Neural progenitor cell (in vitro differentiated cells): ENCODE measurements at regions not wholly inside any gene's neighbourhood (a gene's known extent, or its start where the extent isn't known, plus 50 kb on each side); places are given as distances from the start of the nearest gene placed in this dataset.

Experiments used
- DNase-seq: peaks from one replicate; pipeline ENCODE4 v3.0.0-alpha.2; 2016; ENCODE audit warnings: low spot score
- H2AFZ ChIP-seq: fragments of 200-600 bp; sonication (generic); replicated peaks from 2 replicates; pipeline ENCODE4 v1.6.1; 2016; ENCODE audit warnings: antibody characterized with exemption
- H3F3A ChIP-seq: fragments of 200-600 bp; sonication (generic); 2 replicates; pipeline ENCODE4 v1.6.1; 2016; ENCODE audit warnings: antibody characterized with exemption, low read depth
- H3K27ac ChIP-seq: fragments of 200-600 bp; sonication (generic); 2 replicates; pipeline ENCODE4 v1.5.1; 2016; ENCODE audit warnings: mild to moderate bottlenecking
- H3K27me3 ChIP-seq: fragments of 200-600 bp; sonication (generic); 2 replicates; pipeline ENCODE4 v1.6.1; 2016; ENCODE audit warnings: mild to moderate bottlenecking, moderate library complexity
- H3K36me3 ChIP-seq: fragments of 200-600 bp; sonication (generic); 2 replicates; pipeline ENCODE4 v1.5.1; 2016
- H3K4me1 ChIP-seq: fragments of 200-600 bp; sonication (generic); 2 replicates; pipeline ENCODE4 v1.6.1; 2016; ENCODE audit warnings: mixed run types
- H3K4me2 ChIP-seq: fragments of 200-600 bp; sonication (generic); 2 replicates; pipeline ENCODE4 v1.6.1; 2016
- H3K4me3 ChIP-seq: fragments of 200-600 bp; sonication (generic); 2 replicates; pipeline ENCODE4 v1.5.1; 2016
- H3K79me2 ChIP-seq: fragments of 200-600 bp; sonication (generic); 2 replicates; pipeline ENCODE4 v1.6.1; 2016; ENCODE audit warnings: low read depth
- H3K9ac ChIP-seq: fragments of 200-600 bp; sonication (generic); 2 replicates; pipeline ENCODE4 v1.6.1; 2016
- H3K9me3 ChIP-seq: fragments of 200-600 bp; sonication (generic); 2 replicates; pipeline ENCODE4 v1.5.1; 2016; ENCODE audit warnings: low read depth
- H4K20me1 ChIP-seq: fragments of 200-600 bp; sonication (generic); 2 replicates; pipeline ENCODE4 v1.6.1; 2016; ENCODE audit warnings: low read depth
- H3K27ac Mint-ChIP-seq: 3 replicates; pipeline ENCODE4 v1.8.0; 2021; ENCODE audit warnings: mixed read lengths
- H3K27me3 Mint-ChIP-seq: 2 replicates; pipeline ENCODE4 v1.8.0; 2022; ENCODE audit warnings: low read depth, mild to moderate bottlenecking, inconsistent platforms, moderate library complexity, mixed read lengths; ENCODE audit not compliant: insufficient read depth
- H3K36me3 Mint-ChIP-seq: 3 replicates; pipeline ENCODE4 v1.8.0; 2021; ENCODE audit warnings: mixed read lengths
- H3K4me1 Mint-ChIP-seq: 3 replicates; pipeline ENCODE4 v1.8.0; 2021; ENCODE audit warnings: mixed read lengths
- H3K4me3 Mint-ChIP-seq: 3 replicates; pipeline ENCODE4 v1.8.0; 2021; ENCODE audit warnings: mild to moderate bottlenecking, moderate library complexity, mixed read lengths
- H3K9me3 Mint-ChIP-seq: 3 replicates; pipeline ENCODE4 v1.8.0; 2020; ENCODE audit warnings: mixed read lengths
- CTCF ChIP-seq: fragments of 200-600 bp; sonication (generic); IDR thresholded peaks from 2 replicates; pipeline ENCODE4 v1.5.1; 2017; ENCODE audit warnings: antibody characterized with exemption, mild to moderate bottlenecking
- EZH2 ChIP-seq: fragments of 200-600 bp; sonication (generic); IDR thresholded peaks from 2 replicates; pipeline ENCODE4 v1.6.1; 2017; ENCODE audit warnings: antibody characterized with exemption, mild to moderate bottlenecking, moderate library complexity
- EZH2phosphoT487 ChIP-seq: fragments of 200-600 bp; sonication (generic); IDR thresholded peaks from 2 replicates; pipeline ENCODE4 v1.6.1; 2017; ENCODE audit warnings: antibody characterized with exemption

GRCh38 chr7:13777242-13777641 lies 212.2 kb downstream of the ETV1 start:
- no peak for DNase-seq
- Histone ChIP-seq H3K4me1 (no peaks in the 10 kb centered on the region), H3K9ac (no peak overlapping the region), H3K4me2 (no peak overlapping the region), H3K27me3 (no peaks in the 10 kb centered on the region), H3K9me3 (no peaks in the 10 kb centered on the region), H3K36me3 (no peaks in the 10 kb centered on the region), H3K79me2 (peaks cover 3% of the 10 kb centered on the region), H3F3A (no peaks in the 10 kb centered on the region), H3K4me3 (no peak overlapping the region), H3K27ac (no peak overlapping the region), H2AFZ (no peak overlapping the region), H4K20me1 (no peaks in the 10 kb centered on the region)
- H3K27ac Mint-ChIP-seq = no peak overlapping the region
- TF ChIP-seq EZH2phosphoT487 (no peak), EZH2 (no peak), CTCF (no peak)
- H3K36me3 Mint-ChIP-seq = no peaks in the 10 kb centered on the region
- no peaks in the 10 kb centered on the region for H3K27me3 Mint-ChIP-seq
- H3K4me3 Mint-ChIP-seq = no peak overlapping the region
- H3K4me1 Mint-ChIP-seq = no peaks in the 10 kb centered on the region
- no peaks in the 10 kb centered on the region for H3K9me3 Mint-ChIP-seq

DNA sequence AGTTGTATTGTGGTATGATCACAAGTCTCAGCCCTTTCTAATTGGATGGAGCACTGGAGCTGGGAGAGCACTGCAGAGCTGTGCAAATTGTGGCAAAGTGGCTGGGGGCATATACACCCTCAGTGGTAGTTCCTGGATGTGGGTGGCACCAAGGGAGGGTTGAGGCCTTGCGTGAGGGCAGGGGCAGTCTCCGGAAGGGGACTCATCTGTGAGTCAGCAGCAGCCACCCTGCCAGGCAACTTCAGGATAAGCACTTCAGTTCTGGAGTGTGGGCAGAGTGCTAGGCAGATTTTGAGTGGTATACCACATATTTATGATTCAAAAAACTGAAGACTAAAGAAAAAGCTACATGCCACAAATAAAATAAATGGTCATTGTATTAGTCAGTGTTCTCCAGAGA lies 210.5 kb downstream of the ETV1 start:
- Mint-ChIP-seq H3K36me3 (no peaks in the 10 kb centered on the region), H3K27me3 (no peaks in the 10 kb centered on the region), H3K27ac (no peak overlapping the region), H3K9me3 (no peaks in the 10 kb centered on the region), H3K4me1 (no peaks in the 10 kb centered on the region), H3K4me3 (no peak overlapping the region)
- Histone ChIP-seq H4K20me1 (no peaks in the 10 kb centered on the region), H2AFZ (no peak overlapping the region), H3K79me2 (peaks cover 3% of the 10 kb centered on the region), H3K4me2 (no peak overlapping the region), H3K9me3 (no peaks in the 10 kb centered on the region), H3F3A (no peaks in the 10 kb centered on the region), H3K4me3 (no peak overlapping the region), H3K27me3 (no peaks in the 10 kb centered on the region), H3K4me1 (no peaks in the 10 kb centered on the region), H3K9ac (no peak overlapping the region), H3K36me3 (no peaks in the 10 kb centered on the region), H3K27ac (no peak overlapping the region)
- DNase-seq = no peak
- no peak for TF ChIP-seq CTCF
- TF ChIP-seq EZH2phosphoT487 = no peak
- no peak for TF ChIP-seq EZH2

GRCh38 chr7:13790611-13791010 lies 198.9 kb downstream of the ETV1 start:
- H3F3A ChIP-seq = no peaks in the 10 kb centered on the region
- no peaks in the 10 kb centered on the region for H3K9me3 ChIP-seq
- no peak overlapping the region for H3K9ac ChIP-seq
- H3K27me3 ChIP-seq = no peaks in the 10 kb centered on the region
- no peak for DNase-seq
- no peaks in the 10 kb centered on the region for H4K20me1 ChIP-seq
- H3K27ac Mint-ChIP-seq = no peak overlapping the region
- H3K36me3 Mint-ChIP-seq = no peaks in the 10 kb centered on the region
- H2AFZ ChIP-seq = no peak overlapping the region
- H3K79me2 ChIP-seq = peaks cover 22% of the 10 kb centered on the region
- no peak overlapping the region for H3K27ac ChIP-seq
- no peaks in the 10 kb centered on the region for H3K9me3 Mint-ChIP-seq
- no peaks in the 10 kb centered on the region for H3K36me3 ChIP-seq
- H3K4me3 Mint-ChIP-seq = no peak overlapping the region
- H3K4me1 ChIP-seq = no peaks in the 10 kb centered on the region
- no peak overlapping the region for H3K4me3 ChIP-seq
- peak overlapping the region; percentile 6 for H3K4me2 ChIP-seq
- no peaks in the 10 kb centered on the region for H3K4me1 Mint-ChIP-seq
- no peak for TF ChIP-seq EZH2phosphoT487
- TF ChIP-seq EZH2 = no peak
- no peak for TF ChIP-seq CTCF
- H3K27me3 Mint-ChIP-seq = peaks cover 2% of the 10 kb centered on the region

DNA sequence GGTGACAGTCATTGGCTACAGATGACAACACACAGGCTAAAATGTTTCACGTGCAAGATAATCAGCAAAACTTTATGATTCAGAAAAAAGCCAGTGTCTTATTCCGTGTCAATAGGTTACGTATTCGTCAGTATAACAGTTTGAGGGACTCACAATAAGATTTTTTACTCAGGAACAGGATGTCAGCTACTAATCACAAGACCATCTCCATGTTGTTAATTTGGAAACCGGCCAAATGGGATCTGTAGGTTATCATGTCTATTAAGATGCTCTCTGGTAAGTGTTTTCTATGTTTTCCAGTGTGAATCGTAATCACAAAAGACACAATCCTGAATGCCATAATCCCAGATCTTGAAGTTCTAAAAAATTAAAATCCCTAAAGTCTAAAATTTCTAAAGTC lies 197.3 kb downstream of the ETV1 start:
- no peaks in the 10 kb centered on the region for H3K4me1 ChIP-seq
- H3K4me3 ChIP-seq = no peak overlapping the region
- H2AFZ ChIP-seq = no peak overlapping the region
- H3K4me3 Mint-ChIP-seq = no peak overlapping the region
- H3K4me2 ChIP-seq = no peak overlapping the region
- H3K36me3 ChIP-seq = no peaks in the 10 kb centered on the region
- DNase-seq = no peak
- H3K9me3 ChIP-seq = no peaks in the 10 kb centered on the region
- no peaks in the 10 kb centered on the region for H4K20me1 ChIP-seq
- TF ChIP-seq CTCF = no peak
- TF ChIP-seq EZH2phosphoT487 = no peak
- no peak for TF ChIP-seq EZH2
- no peak overlapping the region for H3K27ac Mint-ChIP-seq
- no peaks in the 10 kb centered on the region for H3K4me1 Mint-ChIP-seq
- peaks cover 36% of the 10 kb centered on the region for H3K79me2 ChIP-seq
- H3F3A ChIP-seq = no peaks in the 10 kb centered on the region
- peaks cover 2% of the 10 kb centered on the region for H3K27me3 Mint-ChIP-seq
- no peak overlapping the region for H3K9ac ChIP-seq
- no peaks in the 10 kb centered on the region for H3K9me3 Mint-ChIP-seq
- no peaks in the 10 kb centered on the region for H3K36me3 Mint-ChIP-seq
- no peaks in the 10 kb centered on the region for H3K27me3 ChIP-seq
- no peak overlapping the region for H3K27ac ChIP-seq
